Loucy (cell line): ENCODE measurements at regions not wholly inside any gene's neighbourhood (a gene's known extent, or its start where the extent isn't known, plus 50 kb on each side); places are given as distances from the start of the nearest gene placed in this dataset.

ENCODE experiments used
- H2AFZ ChIP-seq: fragments of 200-600 bp; sonication (generic); 2 replicates; pipeline ENCODE4 v1.6.0; 2016; ENCODE audit warnings: antibody characterized with exemption, mild to moderate bottlenecking, low read length, moderate library complexity
- H3F3A ChIP-seq: fragments of 200-600 bp; 2 replicates; pipeline ENCODE4 v1.6.0; 2016; ENCODE audit warnings: antibody characterized with exemption, low read depth, mild to moderate bottlenecking
- H3K27me3 ChIP-seq: fragments of 200-600 bp; sonication (generic); 2 replicates; pipeline ENCODE4 v1.6.1; 2014; ENCODE audit warnings: low read length, mild to moderate bottlenecking; ENCODE audit not compliant: insufficient read depth, poor library complexity, severe bottlenecking
- H3K36me3 ChIP-seq: fragments of 200-600 bp; sonication (generic); 2 replicates; pipeline ENCODE4 v1.6.1; 2016; ENCODE audit warnings: low read length; ENCODE audit not compliant: insufficient read depth
- H3K4me1 ChIP-seq: fragments of 200-600 bp; sonication (generic); 2 replicates; pipeline ENCODE4 v1.5.1; 2014; ENCODE audit warnings: low read length, mild to moderate bottlenecking; ENCODE audit not compliant: insufficient read depth, poor library complexity, severe bottlenecking
- H3K4me2 ChIP-seq: fragments of 200-600 bp; sonication (generic); 2 replicates; pipeline ENCODE4 v1.6.0; 2014; ENCODE audit warnings: antibody characterized with exemption, low read length, low read depth, mild to moderate bottlenecking; ENCODE audit not compliant: poor library complexity, severe bottlenecking
- H3K4me3 ChIP-seq: fragments of 200-600 bp; sonication (generic); 2 replicates; pipeline ENCODE4 v1.5.1; 2014; ENCODE audit warnings: low read length, mild to moderate bottlenecking, mixed read lengths; ENCODE audit not compliant: poor library complexity, severe bottlenecking
- H3K79me2 ChIP-seq: fragments of 200-600 bp; sonication (generic); 2 replicates; pipeline ENCODE4 v1.6.1; 2014; ENCODE audit warnings: low read length; ENCODE audit not compliant: insufficient read depth
- H3K9ac ChIP-seq: fragments of 200-600 bp; sonication (generic); 2 replicates; pipeline ENCODE4 v1.6.0; 2014; ENCODE audit warnings: mild to moderate bottlenecking, low read depth, low read length, moderate library complexity; ENCODE audit not compliant: poor library complexity, severe bottlenecking
- H3K9me2 ChIP-seq: fragments of 200-600 bp; sonication (generic); replicated peaks from 2 replicates; pipeline ENCODE4 v1.6.1; 2016; ENCODE audit warnings: low read depth, low read length, mixed read lengths
- H3K9me3 ChIP-seq: fragments of 200-600 bp; sonication (generic); 2 replicates; pipeline ENCODE4 v1.6.1; 2014; ENCODE audit warnings: mild to moderate bottlenecking, antibody characterized with exemption, low read length, low read depth; ENCODE audit not compliant: insufficient read depth
- H4K20me1 ChIP-seq: fragments of 200-600 bp; sonication (generic); 2 replicates; pipeline ENCODE4 v1.6.0; 2014; ENCODE audit warnings: antibody characterized with exemption, low read length, mild to moderate bottlenecking; ENCODE audit not compliant: insufficient read depth, poor library complexity, severe bottlenecking
- TF ChIP-seq, protein P1 (sequence below): fragments of 200-600 bp; sonication (generic); conservative IDR thresholded peaks from 2 replicates; pipeline ENCODE4 v1.5.1; 2014; ENCODE audit warnings: mild to moderate bottlenecking, antibody characterized with exemption, low read length

DNA sequence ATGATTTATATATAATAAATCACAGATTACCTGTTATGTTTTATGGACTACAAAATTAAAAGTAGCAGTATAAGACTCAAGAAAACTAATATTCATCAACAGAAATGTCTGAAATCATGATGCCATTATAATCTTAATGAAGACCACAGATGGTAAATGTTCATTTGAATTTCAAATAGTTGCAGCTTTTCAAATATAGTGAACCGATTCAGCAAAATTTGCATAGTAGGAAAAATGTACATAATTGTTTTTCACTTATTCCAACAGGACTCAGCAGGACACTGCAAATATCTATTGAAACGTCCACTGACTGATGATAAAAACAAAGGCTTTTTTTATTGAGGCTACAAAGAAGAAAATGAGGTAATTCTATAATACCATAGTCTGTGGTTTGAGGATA lies 51.2 kb upstream of the LSM8 start:
- Histone ChIP-seq H4K20me1 (no peaks in the 10 kb centered on the region), H3F3A (no peaks in the 10 kb centered on the region), H3K79me2 (no peaks in the 10 kb centered on the region), H3K4me2 (no peak overlapping the region), H3K9ac (no peak overlapping the region), H3K9me2 (no peaks in the 10 kb centered on the region), H2AFZ (no peak overlapping the region), H3K4me1 (no peaks in the 10 kb centered on the region), H3K4me3 (no peak overlapping the region), H3K27me3 (no peaks in the 10 kb centered on the region), H3K36me3 (no peaks in the 10 kb centered on the region), H3K9me3 (no peaks in the 10 kb centered on the region)
- TF ChIP-seq, protein P1, sequence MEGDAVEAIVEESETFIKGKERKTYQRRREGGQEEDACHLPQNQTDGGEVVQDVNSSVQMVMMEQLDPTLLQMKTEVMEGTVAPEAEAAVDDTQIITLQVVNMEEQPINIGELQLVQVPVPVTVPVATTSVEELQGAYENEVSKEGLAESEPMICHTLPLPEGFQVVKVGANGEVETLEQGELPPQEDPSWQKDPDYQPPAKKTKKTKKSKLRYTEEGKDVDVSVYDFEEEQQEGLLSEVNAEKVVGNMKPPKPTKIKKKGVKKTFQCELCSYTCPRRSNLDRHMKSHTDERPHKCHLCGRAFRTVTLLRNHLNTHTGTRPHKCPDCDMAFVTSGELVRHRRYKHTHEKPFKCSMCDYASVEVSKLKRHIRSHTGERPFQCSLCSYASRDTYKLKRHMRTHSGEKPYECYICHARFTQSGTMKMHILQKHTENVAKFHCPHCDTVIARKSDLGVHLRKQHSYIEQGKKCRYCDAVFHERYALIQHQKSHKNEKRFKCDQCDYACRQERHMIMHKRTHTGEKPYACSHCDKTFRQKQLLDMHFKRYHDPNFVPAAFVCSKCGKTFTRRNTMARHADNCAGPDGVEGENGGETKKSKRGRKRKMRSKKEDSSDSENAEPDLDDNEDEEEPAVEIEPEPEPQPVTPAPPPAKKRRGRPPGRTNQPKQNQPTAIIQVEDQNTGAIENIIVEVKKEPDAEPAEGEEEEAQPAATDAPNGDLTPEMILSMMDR = no peak
